DND-41 (cell line): ENCODE measurements at regions not wholly inside any gene's neighbourhood (a gene's known extent, or its start where the extent isn't known, plus 50 kb on each side); places are given as distances from the start of the nearest gene placed in this dataset.
"Not testable (repeated sequence)": the region's sequence is repeated elsewhere in the genome, so short reads cannot be mapped to it uniquely, and the experiment has no call there.

Experiments
- CTCF ChIP-seq: IDR thresholded peaks from 2 replicates; pipeline ENCODE4 v1.5.1; 2012; ENCODE audit warnings: borderline replicate concordance, low read length, moderate library complexity, mild to moderate bottlenecking; ENCODE audit not compliant: poor library complexity, severe bottlenecking; ENCODE audit errors: extremely low read depth
- EZH2 ChIP-seq: IDR thresholded peaks from 3 replicates; pipeline ENCODE4 v1.6.1; 2012; ENCODE audit warnings: borderline replicate concordance, low read depth, mild to moderate bottlenecking, moderate library complexity, low read length, inconsistent platforms; ENCODE audit not compliant: severe bottlenecking

- not testable (repeated sequence) for TF ChIP-seq CTCF, EZH2
Measured at GRCh38 chr1:173370586-173370985, 106.5 kb upstream of the PRDX6 start.
